Omental fat pad (tissue), 3 donors: ENCODE measurements at regions not wholly inside any gene's neighbourhood (a gene's known extent, or its start where the extent isn't known, plus 50 kb on each side); places are given as distances from the start of the nearest gene placed in this dataset.

Source experiments
- ATAC-seq: fragments of 150-250 bp; one replicate; pipeline ENCODE4 v1.9.1; 2016; ENCODE audit warnings: mild to moderate bottlenecking, moderate library complexity; ENCODE audit not compliant: low FRiP score
- DNase-seq: peaks from one replicate; pipeline ENCODE4 v3.0.0-alpha.2; 2019; ENCODE audit warnings: low spot score
- CTCF ChIP-seq, 3 donors: fragments of 450-650 bp; IDR thresholded peaks; one replicate each; pipeline ENCODE4 v1.5.1; 2016 to 2017; ENCODE audit warnings: antibody characterized with exemption in 3 of 3, mild to moderate bottlenecking in 3 of 3, moderate library complexity in 2 of 3

GRCh38 chr9:116045083-116045482 lies 108.5 kb upstream of the PAPPA start:
- DNase-seq = no peak
- TF ChIP-seq CTCF (IDR thresholded peaks at IDR 0.05) = no peak

GRCh38 chr9:116048081-116048480 lies 105.5 kb upstream of the PAPPA start:
- no peak for ATAC-seq
- no peak for DNase-seq
- TF ChIP-seq CTCF (IDR thresholded peaks at IDR 0.05) = no peak

More at GRCh38 chr9:116045083-116045482, 108.5 kb upstream of the PAPPA start:
- ATAC-seq = no peak

GRCh38 chr9:116049456-116049855 lies 104.1 kb upstream of the PAPPA start:
- ATAC-seq = no peak
- TF ChIP-seq CTCF (IDR thresholded peaks at IDR 0.05) = no peak

GRCh38 chr9:116051528-116051927 lies 102.1 kb upstream of the PAPPA start:
- no peak for TF ChIP-seq CTCF (IDR thresholded peaks at IDR 0.05)
- DNase-seq = no peak
- no peak for ATAC-seq

More at GRCh38 chr9:116049456-116049855, 104.1 kb upstream of the PAPPA start:
- no peak for DNase-seq

- TF ChIP-seq CTCF (IDR thresholded peaks at IDR 0.05) = no peak
- no peak for ATAC-seq
- DNase-seq = no peak
Measured at GRCh38 chr9:116055536-116055935, 98.1 kb upstream of the PAPPA start.

GRCh38 chr9:116057371-116057770 lies 96.2 kb upstream of the PAPPA start:
- DNase-seq (no peak), ATAC-seq (no peak)
- TF ChIP-seq CTCF (IDR thresholded peaks at IDR 0.05) = no peak

GRCh38 chr9:116058421-116058820 lies 95.2 kb upstream of the PAPPA start:
- ATAC-seq = no peak
- no peak for DNase-seq
- no peak for TF ChIP-seq CTCF (IDR thresholded peaks at IDR 0.05)
